ENCODE measurements at regions not wholly inside any gene's neighbourhood (a gene's known extent, or its start where the extent isn't known, plus 50 kb on each side); places are given as distances from the start of the nearest gene placed in this dataset.

DNA sequence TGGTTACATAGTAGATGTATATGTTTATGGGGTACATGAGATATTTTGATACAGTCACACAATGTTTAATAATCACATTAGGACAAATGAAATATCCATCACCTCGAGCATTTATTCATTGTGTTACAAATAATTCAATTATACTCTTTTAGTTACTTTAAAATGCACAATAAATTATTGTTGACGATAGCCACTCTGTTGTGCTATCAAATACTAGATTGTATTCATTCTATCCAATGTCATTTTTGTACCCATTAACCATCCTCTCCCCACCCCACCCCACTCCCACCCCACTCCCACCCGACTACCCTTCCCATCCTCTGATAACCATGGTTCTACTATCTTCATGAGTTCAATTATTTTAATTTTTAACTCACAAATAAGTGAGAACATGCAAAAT, 585.4 kb downstream of the CDH26 start:
- intact Hi-C loops (cut with DNase I, micrococcal nuclease) = no loop called here
- ATAC-seq = no peak
- DNase-seq = no peak

DNA sequence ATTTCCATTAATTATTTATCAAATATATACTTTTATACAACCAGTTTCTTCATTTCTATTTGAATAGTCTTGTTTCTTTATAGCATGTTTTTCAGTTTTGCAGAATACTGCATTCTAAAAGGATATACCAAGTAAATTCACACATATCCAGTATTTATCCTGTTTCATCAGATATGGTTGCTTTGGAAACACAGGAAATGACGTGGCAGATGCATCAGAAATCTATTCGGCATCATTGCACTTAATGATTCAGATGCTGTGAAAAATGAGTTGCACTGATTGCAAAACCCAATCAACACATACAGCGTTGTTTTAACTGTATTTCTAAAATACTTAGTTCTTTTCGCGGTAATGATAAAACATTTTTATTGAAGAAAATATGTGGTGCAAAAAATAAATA, 594.9 kb downstream of the CDH26 start:
- ATAC-seq = no peak
- intact Hi-C loops (cut with DNase I, micrococcal nuclease) = no loop called here
- DNase-seq = no peak

DNA sequence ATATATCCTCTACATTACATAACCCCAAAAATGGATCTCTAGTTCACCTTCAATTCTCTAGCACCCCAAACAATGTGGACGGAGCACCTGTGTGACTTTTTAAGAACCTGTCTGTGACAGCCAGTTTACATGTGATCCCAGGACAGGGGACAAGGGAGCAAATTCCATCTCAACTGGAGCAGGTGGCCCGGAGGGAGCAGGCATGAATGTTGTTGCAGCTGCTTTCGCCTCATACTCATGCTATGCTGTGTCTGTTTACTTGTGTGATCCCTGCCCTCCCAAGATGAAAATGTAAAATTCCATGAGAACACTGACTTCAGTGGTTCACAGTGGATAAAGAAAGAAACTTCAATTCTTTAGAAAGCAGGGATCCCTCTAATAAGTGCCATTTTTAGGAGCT, 600.3 kb downstream of the CDH26 start:
- ATAC-seq (no peak), DNase-seq (no peak)
- intact Hi-C loops (cut with DNase I, micrococcal nuclease) = no loop called here

DNA sequence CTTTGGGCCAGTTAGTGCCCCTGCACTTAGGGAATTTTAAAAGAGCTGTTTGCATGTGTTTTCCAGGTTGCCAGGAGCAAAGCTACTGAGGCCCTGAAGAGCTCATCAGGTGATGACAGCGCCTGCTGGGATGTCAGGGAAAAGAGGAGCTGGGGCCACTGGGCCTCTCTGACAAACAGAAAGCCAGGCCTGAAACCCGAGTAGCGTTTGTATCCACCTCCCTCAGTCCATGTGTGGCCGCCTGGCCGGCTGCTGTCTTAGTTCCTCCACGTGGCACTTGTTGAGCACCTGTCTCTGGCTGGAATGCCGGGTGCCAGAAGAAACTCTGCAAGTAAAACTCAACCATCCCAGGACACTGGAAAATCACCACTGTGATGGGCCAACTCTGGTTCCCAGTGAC, 601.2 kb downstream of the CDH26 start:
- DNase-seq (no peak), ATAC-seq (no peak)
- intact Hi-C loops (cut with DNase I, micrococcal nuclease) = no loop called here

DNA sequence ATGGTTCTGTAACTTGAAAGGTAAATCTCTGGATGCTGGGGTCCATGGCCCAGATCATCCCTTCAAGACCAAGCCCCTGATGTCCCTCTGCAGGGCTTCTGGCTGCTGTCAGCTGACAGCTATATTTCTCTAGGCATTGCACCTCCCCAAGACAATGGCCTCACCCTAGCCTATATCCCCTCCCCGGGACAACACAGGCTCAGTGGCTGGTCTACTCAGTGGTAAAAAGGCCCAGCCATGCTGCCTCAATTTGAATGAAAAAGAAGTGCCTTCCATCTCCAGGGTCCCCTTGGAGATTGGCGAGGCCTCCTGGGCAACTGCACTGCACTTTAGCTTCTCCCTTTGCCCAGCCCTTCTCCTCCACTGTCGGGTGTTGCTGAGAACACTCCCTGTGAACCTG, 602.8 kb downstream of the CDH26 start:
- no peak for DNase-seq
- intact Hi-C loops (cut with DNase I, micrococcal nuclease) = no loop called here
- ATAC-seq = no peak

DNA sequence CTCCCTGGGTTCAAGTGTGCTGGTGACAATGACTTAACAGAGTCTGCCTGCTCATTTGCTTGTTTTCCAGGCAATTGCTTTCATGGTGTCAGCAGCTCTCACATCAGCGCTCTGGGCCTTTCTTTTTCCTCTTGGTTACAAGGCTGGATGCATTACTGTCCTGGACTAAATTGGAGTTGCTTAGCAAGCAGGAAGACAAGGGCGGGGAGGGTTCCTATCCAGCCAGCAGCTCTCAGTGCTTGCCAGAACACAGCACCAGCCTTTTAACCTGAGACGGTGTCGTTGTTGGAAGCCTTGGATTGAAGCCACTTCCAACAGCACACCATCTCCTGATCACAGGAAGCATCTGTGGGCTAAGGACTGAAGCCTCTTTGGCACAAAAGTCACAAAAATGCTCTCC, 606.9 kb downstream of the CDH26 start:
- ATAC-seq (no peak), DNase-seq (no peak)
- intact Hi-C loops (cut with DNase I, micrococcal nuclease) = no loop called here

DNA sequence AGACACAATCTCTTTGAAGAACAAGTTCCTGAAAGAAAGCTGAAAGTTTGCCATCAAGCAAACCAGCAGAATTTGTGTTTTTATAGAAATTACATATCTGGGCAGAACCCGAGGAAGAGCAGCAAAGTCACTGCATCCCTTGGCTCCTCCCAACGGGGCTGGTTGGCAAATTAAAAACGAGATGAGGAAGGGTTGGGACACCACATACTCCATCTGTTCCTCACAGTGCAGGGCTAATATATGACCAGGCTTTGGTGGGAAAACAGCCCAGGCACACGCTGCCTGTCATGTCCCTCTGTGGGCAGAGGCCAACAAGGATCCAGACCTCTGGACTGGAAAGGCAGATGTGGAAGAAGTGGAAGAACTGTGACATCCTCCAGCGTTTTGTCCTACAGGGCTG, 607.3 kb downstream of the CDH26 start:
- DNase-seq (no peak), ATAC-seq (no peak)
- intact Hi-C loops (cut with DNase I, micrococcal nuclease) = no loop called here

DNA sequence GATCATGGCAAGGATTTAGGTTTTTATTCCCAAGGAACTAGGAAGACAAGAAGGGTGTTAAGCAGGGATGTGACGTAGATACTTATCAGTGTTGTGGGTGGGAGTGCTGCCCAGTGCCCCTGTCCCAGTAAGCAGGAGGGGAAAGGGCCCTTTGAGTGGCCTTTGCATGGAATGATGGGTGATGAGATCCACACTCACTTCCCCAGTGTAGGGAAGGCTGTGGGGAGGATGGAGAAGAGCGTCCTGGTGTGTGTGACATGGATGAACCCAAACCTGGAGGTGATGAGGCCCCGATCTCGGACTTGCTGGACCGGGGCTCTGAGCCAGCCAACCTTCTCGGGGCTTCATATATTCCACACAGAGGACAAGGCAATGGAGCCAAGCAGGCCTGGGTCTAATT, 610.9 kb downstream of the CDH26 start:
- no peak for DNase-seq
- ATAC-seq = no peak
- intact Hi-C loops (cut with DNase I, micrococcal nuclease) = no loop called here

DNA sequence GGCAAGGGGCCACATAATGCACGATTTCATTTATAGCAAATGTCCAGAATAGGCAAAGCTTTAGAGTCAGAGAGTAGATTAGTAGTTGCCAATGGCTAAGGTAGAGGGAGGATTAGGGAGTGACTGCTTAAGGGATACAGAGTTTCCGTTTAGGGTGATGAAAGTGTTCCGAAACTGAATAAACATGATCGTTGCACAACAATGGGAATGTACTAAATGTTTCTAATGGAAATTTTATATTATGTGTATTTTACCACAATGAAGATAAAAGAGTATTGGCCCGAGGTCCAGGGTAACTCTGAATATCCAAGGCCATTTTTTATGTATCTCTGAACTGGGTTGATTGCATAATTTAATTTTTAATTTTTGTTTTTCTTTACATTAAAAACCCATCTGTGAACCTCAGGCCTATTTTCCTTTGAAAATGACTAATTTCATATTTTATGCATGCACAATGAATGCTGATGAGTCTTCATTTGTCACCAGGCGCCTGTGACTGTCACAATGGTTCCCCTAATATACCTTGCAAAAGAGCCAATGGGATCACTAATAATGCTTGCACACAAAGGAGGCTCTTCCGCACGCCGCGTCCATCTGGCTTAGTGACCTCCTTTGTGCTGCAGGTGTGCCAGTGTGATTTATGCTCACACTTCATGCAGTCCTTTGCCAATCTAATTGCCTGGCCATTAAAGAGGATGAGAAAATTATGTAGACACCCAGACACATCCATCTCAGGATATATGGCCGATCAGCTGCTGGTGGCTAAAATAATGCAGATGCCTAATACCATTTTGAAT, 612.5 kb downstream of the CDH26 start:
- no peak for DNase-seq
- intact Hi-C loops (cut with DNase I, micrococcal nuclease) = no loop called here
- no peak for ATAC-seq

DNA sequence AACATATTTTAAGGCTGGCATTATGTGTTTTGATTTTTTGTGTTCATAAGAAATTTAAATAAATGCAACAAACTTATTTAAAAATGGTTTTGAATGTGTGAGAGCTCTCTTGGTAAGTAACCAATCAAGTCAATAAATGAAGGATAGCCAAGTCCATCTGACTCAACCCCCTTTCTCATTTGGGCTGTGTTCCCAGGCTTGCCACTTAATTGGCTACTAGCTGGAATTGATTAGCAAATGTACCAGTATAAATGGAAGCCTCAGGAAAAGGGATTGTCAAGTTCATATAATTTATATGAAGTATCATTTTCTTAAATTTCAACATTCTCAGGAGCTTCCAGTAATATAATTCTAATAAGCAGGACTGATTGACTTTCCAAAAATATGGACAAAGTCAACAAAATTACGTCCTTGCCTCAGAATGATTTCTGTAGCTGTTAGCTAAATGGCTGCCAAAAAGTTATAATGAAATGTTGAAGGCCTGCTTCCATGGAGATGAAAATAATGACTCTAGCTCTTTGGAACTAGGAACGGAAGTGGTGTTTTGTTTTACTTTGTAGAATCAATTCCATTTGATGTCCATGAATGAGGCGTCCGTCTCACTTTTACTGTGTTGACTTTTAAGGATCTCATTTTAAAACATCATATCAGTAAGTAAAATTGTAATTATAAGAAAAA, 614.9 kb downstream of the CDH26 start:
- DNase-seq = no peak
- ATAC-seq = no peak
- intact Hi-C loops (cut with DNase I, micrococcal nuclease) = no loop called here

DNA sequence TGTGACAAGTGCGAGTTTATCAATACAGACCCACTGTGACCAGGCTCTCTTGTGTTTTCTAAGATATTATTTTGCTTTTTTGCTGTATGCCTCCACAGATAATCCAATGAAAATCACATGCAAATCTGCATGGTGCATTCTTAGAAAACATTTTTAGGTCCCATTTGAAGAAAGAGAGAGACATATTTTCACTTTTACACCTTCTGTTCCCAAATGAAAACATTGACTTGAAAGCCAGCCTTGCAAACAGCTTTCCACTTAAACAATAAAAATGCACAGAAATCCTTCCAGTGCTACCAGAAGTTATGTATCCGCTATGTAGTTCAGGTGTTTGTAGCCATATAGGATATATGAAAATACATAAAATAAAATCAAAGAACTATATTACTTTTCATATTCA, 618.0 kb downstream of the CDH26 start:
- ATAC-seq (no peak), DNase-seq (no peak)
- intact Hi-C loops (cut with DNase I, micrococcal nuclease) = no loop called here

DNA sequence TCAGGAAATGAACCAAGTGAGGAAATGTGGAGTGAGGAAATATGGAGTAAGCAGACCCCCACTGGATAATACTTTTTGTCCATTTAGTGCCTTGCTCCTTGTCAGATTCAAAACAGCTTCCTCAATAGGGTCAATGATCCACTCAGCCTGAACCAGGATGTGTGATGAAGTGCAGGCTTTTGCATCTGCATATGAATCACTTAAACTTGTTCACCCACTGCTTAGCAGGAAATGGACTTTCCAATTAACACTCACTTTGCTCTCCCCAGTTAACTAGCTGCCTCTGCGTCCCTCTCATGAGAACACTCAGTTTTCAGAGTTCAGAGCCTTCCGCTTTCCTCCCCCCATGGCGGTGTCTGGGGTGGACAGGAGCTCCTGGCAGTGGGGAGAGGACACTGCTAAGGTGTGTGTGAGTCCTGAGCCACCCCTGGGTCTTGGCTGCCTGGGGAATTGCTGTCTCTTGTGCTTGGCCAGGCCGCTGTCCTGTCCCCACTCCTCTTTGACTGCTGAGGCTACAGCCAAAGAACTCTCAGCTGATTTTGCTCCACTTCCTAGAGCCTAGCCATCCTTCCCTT, 621.8 kb downstream of the CDH26 start:
- no peak for ATAC-seq
- intact Hi-C loops (cut with DNase I, micrococcal nuclease) = no loop called here
- no peak for DNase-seq

DNA sequence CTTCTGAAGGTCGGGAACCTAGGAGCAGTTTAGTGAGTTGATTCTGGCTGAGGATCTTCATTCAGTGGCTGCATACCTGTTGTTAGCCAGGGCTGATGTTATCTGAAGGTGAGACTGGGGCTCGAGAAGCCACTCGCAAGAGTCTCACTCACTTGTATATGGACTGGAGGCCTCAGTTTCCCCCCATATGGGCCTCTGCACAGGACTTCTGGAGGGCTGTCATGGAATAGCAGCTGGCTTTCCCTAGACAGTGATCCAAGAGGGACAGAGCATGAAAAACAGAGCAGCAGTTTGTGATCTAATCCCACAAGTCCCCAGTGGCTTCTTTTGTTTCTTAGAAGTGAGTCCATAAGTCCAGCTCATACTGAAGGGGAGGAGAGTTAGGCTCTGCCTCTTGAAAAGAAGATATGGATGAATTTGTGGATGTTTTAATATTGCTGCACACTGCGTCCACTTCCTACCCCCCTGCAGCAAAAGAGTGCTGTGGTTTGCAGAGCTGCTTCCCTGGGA, 623.4 kb downstream of the CDH26 start:
- intact Hi-C loops (cut with DNase I, micrococcal nuclease) = no loop called here
- ATAC-seq (no peak), DNase-seq (no peak)

DNA sequence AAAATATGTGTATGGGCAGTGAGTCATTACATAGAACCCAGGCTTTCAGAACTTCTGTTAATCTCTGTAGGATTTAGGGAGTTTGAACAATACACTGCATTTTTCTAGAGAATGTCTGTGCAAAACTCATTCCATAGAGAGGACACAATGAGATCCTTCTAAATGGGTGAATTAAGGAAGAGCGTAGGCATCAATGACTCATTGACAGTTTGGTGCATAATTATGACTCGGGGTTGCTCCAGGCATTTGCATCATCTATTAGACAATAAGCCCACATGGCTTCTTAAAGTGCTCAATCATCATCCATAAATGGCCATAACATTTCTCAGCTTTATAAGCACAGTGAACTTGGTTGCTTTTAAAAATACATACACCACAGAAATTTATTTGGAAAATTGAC, 625.5 kb downstream of the CDH26 start:
- DNase-seq (no peak), ATAC-seq (no peak)
- intact Hi-C loops (cut with DNase I, micrococcal nuclease) = no loop called here

DNA sequence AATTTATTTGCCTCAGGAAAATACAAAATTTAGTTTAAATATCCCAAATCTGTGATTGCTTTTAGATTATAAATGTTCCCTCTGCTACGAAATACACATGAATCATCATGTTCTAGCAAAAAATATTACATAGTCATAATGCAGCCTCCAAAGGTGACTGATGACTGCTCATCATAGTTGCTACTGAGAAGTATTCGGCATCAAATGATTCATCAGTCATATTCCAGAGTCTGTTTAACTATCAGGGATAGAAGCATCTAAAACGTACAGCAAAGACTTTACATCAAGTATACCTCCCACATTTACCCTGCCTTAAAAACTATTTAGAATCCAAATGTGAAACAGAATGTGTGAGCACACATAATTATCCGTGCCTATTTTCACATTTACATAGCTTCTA, 626.0 kb downstream of the CDH26 start:
- ATAC-seq = no peak
- no peak for DNase-seq
- intact Hi-C loops (cut with DNase I, micrococcal nuclease) = no loop called here

DNA sequence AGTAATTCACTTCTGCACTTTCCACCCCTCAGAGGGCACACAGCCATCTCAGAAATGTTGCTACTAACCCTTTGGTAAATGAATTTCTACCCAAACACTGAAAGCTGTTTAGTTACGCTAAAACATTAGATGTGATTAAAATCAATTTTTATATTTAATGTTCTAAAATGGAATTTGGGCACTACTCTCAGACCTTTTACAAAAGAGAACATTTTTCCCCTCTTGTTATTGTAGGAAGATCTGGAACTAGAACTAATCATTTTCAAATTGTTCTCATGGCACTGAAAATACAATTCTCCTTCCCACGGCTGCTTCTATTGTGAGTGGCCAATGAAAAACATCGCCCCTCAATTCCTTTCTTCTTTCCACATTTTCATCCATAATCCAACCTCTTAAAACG, 627.4 kb downstream of the CDH26 start:
- ATAC-seq (no peak), DNase-seq (no peak)
- intact Hi-C loops (cut with DNase I, micrococcal nuclease) = no loop called here

DNA sequence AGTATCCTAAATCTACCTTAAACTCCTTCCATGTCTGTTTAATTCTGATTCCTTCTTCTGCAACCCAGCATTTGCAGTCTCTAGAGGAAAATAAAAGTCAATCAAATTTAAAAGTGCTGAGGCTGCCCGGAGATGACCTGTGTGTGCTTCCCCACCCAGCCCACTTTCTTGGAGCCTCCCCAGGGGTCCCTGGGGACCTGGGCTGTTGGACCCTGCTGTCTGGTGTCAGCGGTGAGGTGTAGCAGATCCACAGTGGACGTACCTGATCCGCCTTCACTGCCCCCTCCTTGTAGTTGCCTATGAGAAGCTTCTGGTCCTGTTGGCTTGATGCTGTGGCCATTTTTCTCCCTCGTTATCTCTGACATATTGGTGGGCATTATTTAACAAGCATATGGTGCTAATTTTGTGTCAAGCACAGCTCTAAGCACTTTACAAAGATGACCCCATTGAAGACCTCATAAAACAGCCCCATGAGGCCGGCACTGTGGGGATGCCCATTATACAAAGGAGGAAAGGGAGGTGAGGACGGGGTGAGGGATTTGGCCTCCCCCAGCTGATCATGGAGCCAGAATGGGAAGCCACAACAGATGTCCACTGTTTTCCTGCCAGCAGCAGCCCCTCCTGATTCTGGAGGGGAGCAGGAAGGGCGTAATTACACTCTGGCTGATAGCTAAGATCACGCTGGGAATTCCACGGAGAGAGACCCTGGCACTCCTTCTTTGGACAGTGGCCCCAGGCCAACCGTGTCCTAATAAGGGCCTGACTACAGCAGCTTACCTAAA, 628.2 kb downstream of the CDH26 start:
- DNase-seq (no peak), ATAC-seq (no peak)
- intact Hi-C loops (cut with DNase I, micrococcal nuclease) = no loop called here

DNA sequence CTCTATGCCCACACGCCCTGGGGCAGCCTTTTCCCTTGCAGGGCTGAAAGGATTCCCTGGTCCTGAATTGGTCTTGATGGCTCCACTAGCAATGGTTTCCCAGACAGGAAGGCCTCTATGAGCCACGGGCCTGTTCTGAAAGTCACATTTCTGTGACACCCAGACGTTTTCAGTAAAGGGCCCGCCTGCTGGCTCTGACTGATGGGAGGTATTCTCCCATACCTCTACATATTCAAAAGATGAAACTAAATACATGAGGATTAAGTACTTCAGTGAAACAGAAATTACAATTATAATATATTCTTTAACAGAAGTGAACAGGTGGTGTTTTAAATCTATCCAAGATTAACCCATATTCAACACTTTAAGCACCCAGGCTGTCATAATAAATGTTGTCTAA, 629.8 kb downstream of the CDH26 start:
- ATAC-seq (no peak), DNase-seq (no peak)
- intact Hi-C loops (cut with DNase I, micrococcal nuclease) = no loop called here

DNA sequence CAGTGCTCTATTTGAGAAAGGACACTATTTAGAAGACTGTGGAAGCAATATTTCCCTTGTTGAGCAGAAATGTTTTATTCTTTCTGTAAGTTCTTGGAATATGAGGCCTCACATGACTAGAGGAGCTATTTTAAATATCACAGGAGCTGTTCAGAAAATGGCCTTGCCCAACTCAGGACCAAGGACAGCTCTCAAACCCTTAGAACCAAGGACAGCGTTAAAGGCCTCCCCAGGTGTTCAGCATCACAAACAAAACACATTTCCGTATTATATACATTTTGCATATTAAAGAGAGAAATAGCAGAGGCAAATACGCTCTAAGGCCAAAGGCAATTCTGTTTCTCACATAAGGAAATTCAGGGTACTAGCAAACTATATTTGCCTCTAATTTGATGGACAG, 631.4 kb downstream of the CDH26 start:
- intact Hi-C loops (cut with DNase I, micrococcal nuclease) = no loop called here
- DNase-seq (no peak), ATAC-seq (no peak)
